ENCODE measurements at regions not wholly inside any gene's neighbourhood (a gene's known extent, or its start where the extent isn't known, plus 50 kb on each side); places are given as distances from the start of the nearest gene placed in this dataset.

GRCh38 chr11:97414801-97415200, 1025.0 kb downstream of the JRKL start:
- Histone ChIP-seq H3K79me2 (ENCODE audit: insufficient read depth, low read length) (no peaks in the 10 kb centered on the region), H3K27me3 (ENCODE audit: insufficient read depth, low read length) (no peaks in the 10 kb centered on the region), H3K4me3 (ENCODE audit: insufficient read depth, low read length) (no peak overlapping the region), H4K20me1 (ENCODE audit: insufficient read depth, low read length) (no peaks in the 10 kb centered on the region), H3K9me3 (ENCODE audit: low read depth, low read length) (no peaks in the 10 kb centered on the region), H3K36me3 (ENCODE audit: insufficient read depth, low read length) (no peaks in the 10 kb centered on the region), H3K27ac (ENCODE audit: low read depth, low read length) (no peak overlapping the region), H3K4me2 (ENCODE audit: insufficient read depth, low read length) (no peak overlapping the region), H2AFZ (ENCODE audit: low read length) (no peak overlapping the region), H3K4me1 (ENCODE audit: insufficient read depth, low read length) (no peaks in the 10 kb centered on the region)
- no peak for DNase-seq (ENCODE audit: insufficient read length, low spot score, missing footprints)
- no peak for TF ChIP-seq CTCF (IDR thresholded peaks at IDR 0.05; ENCODE audit: extremely low read depth, low read depth, low read length)

GRCh38 chr11:97419729-97420128, 1029.9 kb downstream of the JRKL start:
- DNase-seq (ENCODE audit: insufficient read length, low spot score, missing footprints): no peak
- Histone ChIP-seq H3K4me3 (ENCODE audit: insufficient read depth, low read length) (no peak overlapping the region), H3K36me3 (ENCODE audit: insufficient read depth, low read length) (no peaks in the 10 kb centered on the region), H4K20me1 (ENCODE audit: insufficient read depth, low read length) (no peaks in the 10 kb centered on the region), H3K4me2 (ENCODE audit: insufficient read depth, low read length) (no peak overlapping the region), H3K27me3 (ENCODE audit: insufficient read depth, low read length) (no peaks in the 10 kb centered on the region), H2AFZ (ENCODE audit: low read length) (no peak overlapping the region), H3K27ac (ENCODE audit: low read depth, low read length) (no peak overlapping the region), H3K79me2 (ENCODE audit: insufficient read depth, low read length) (no peaks in the 10 kb centered on the region), H3K4me1 (ENCODE audit: insufficient read depth, low read length) (no peaks in the 10 kb centered on the region), H3K9me3 (ENCODE audit: low read depth, low read length) (no peaks in the 10 kb centered on the region)
- TF ChIP-seq CTCF (IDR thresholded peaks at IDR 0.05; ENCODE audit: extremely low read depth, low read depth, low read length): no peak

GRCh38 chr11:97428247-97428790, 1038.5 kb downstream of the JRKL start:
- DNase-seq (ENCODE audit: insufficient read length, low spot score, missing footprints): no peak
- Histone ChIP-seq H4K20me1 (ENCODE audit: insufficient read depth, low read length) (no peaks in the 10 kb centered on the region), H3K4me1 (ENCODE audit: insufficient read depth, low read length) (no peaks in the 10 kb centered on the region), H3K36me3 (ENCODE audit: insufficient read depth, low read length) (no peaks in the 10 kb centered on the region), H2AFZ (ENCODE audit: low read length) (no peak overlapping the region), H3K27ac (ENCODE audit: low read depth, low read length) (no peak overlapping the region), H3K4me3 (ENCODE audit: insufficient read depth, low read length) (no peak overlapping the region), H3K4me2 (ENCODE audit: insufficient read depth, low read length) (no peak overlapping the region), H3K79me2 (ENCODE audit: insufficient read depth, low read length) (no peaks in the 10 kb centered on the region), H3K9me3 (ENCODE audit: low read depth, low read length) (no peaks in the 10 kb centered on the region), H3K27me3 (ENCODE audit: insufficient read depth, low read length) (no peaks in the 10 kb centered on the region)
- no peak for TF ChIP-seq CTCF (IDR thresholded peaks at IDR 0.05; ENCODE audit: extremely low read depth, low read depth, low read length)

GRCh38 chr11:97430877-97431276, 1041.1 kb downstream of the JRKL start:
- Histone ChIP-seq H4K20me1 (ENCODE audit: insufficient read depth, low read length) (no peaks in the 10 kb centered on the region), H3K27me3 (ENCODE audit: insufficient read depth, low read length) (no peaks in the 10 kb centered on the region), H3K27ac (ENCODE audit: low read depth, low read length) (no peak overlapping the region), H2AFZ (ENCODE audit: low read length) (no peak overlapping the region), H3K4me3 (ENCODE audit: insufficient read depth, low read length) (no peak overlapping the region), H3K79me2 (ENCODE audit: insufficient read depth, low read length) (no peaks in the 10 kb centered on the region), H3K4me2 (ENCODE audit: insufficient read depth, low read length) (no peak overlapping the region), H3K4me1 (ENCODE audit: insufficient read depth, low read length) (no peaks in the 10 kb centered on the region), H3K36me3 (ENCODE audit: insufficient read depth, low read length) (no peaks in the 10 kb centered on the region), H3K9me3 (ENCODE audit: low read depth, low read length) (no peaks in the 10 kb centered on the region)
- no peak for DNase-seq (ENCODE audit: insufficient read length, low spot score, missing footprints)
- TF ChIP-seq CTCF (IDR thresholded peaks at IDR 0.05; ENCODE audit: extremely low read depth, low read depth, low read length): no peak

All from osteoblast (primary cell).